B cell (primary cell): ENCODE measurements at regions not wholly inside any gene's neighbourhood (a gene's known extent, or its start where the extent isn't known, plus 50 kb on each side); places are given as distances from the start of the nearest gene placed in this dataset.

Experiments
- ATAC-seq: fragments of 200-7000 bp; cut with Tn5 transposase; one replicate; pipeline ENCODE4 v1.10.0; 2021; ENCODE audit warnings: low read depth, mild to moderate bottlenecking, moderate number of reproducible peaks, moderate library complexity
- CTCF ChIA-PET: fragments of 350-600 bp; sonication (Branson Sonifier 250); formaldehyde crosslinking; loops from one replicate; lab custom pipeline; 2021; ENCODE audit warnings: antibody characterized with exemption, inconsistent platforms; lab: Charles Lee
- POLR2A ChIA-PET: fragments of 350-600 bp; sonication (Branson Sonifier 250); formaldehyde crosslinking; loops from one replicate; lab custom pipeline; 2021; ENCODE audit warnings: antibody characterized with exemption; lab: Charles Lee
- DNase-seq: peaks from one replicate; pipeline ENCODE4 v3.0.0; 2013
- H2AFZ ChIP-seq: 2 replicates; pipeline ENCODE4 v1.6.1; 2012; ENCODE audit warnings: mild to moderate bottlenecking, low read depth, low read length; ENCODE audit not compliant: insufficient read depth, poor library complexity, severe bottlenecking
- H3K27ac ChIP-seq, 2 donors: 1 replicate in 1 of 2; 2 replicates in 1 of 2; pipeline ENCODE4 v1.5.1; 2012 to 2013; ENCODE audit warnings: low read length in 2 of 2, mild to moderate bottlenecking in 2 of 2, moderate library complexity in 1 of 2
- H3K27me3 ChIP-seq, 4 experiments: fragments of 200-600 bp in 1 of 4; sonication (generic) in 1 of 4; replicated peaks in 1 of 4; 1 replicate in 2 of 4; 2 replicates in 2 of 4; pipeline versions ENCODE4 v1.6.1 to v1.7.0; 2013 to 2016; ENCODE audit warnings: low read length in 3 of 4, mild to moderate bottlenecking in 2 of 4, mixed read lengths in 1 of 4, moderate library complexity in 1 of 4; ENCODE audit not compliant: insufficient read depth in 4 of 4, control insufficient read depth in 3 of 4; ENCODE audit errors: control extremely low read depth in 1 of 4
- H3K36me3 ChIP-seq, 2 experiments: replicated peaks in 1 of 2; 1 replicate in 1 of 2; 2 replicates in 1 of 2; pipeline versions ENCODE4 v1.6.1 to v1.7.1; 2013; ENCODE audit warnings: low read length in 1 of 2; ENCODE audit not compliant: insufficient read depth in 2 of 2, control insufficient read depth in 1 of 2; ENCODE audit errors: control extremely low read depth in 1 of 2, extremely low read depth in 1 of 2
- H3K4me1 ChIP-seq, 2 donors: fragments of 200-600 bp in 1 of 2; sonication (generic) in 1 of 2; 1 replicate in 1 of 2; 2 replicates in 1 of 2; pipeline versions ENCODE4 v1.5.1 to v1.6.1; 2013 to 2017; ENCODE audit warnings: low read length in 2 of 2; ENCODE audit not compliant: control insufficient read depth in 2 of 2, insufficient read depth in 2 of 2
- H3K4me2 ChIP-seq: replicated peaks from 2 replicates; pipeline ENCODE3; 2012; ENCODE audit warnings: mild to moderate bottlenecking, low read depth, low read length; ENCODE audit not compliant: poor library complexity, severe bottlenecking
- H3K4me3 ChIP-seq, 5 experiments: fragments of 200-600 bp in 1 of 5; sonication (generic) in 1 of 5; 1 replicate in 3 of 5; 2 replicates in 2 of 5; pipeline versions ENCODE4 v1.5.1 to v1.7.0; 2011 to 2016; ENCODE audit warnings: low read length in 4 of 5, mild to moderate bottlenecking in 4 of 5, low read depth in 2 of 5, control low read depth in 1 of 5, moderate library complexity in 1 of 5; ENCODE audit not compliant: insufficient read depth in 1 of 5; ENCODE audit errors: control extremely low read depth in 1 of 5, extremely low read depth in 1 of 5
- H3K79me2 ChIP-seq: fragments of 200-600 bp; sonication (generic); one replicate; pipeline ENCODE4 v1.6.0; 2016; ENCODE audit warnings: low read length; ENCODE audit not compliant: control insufficient read depth, insufficient read depth
- H3K9ac ChIP-seq: fragments of 200-600 bp; sonication (generic); 2 replicates; pipeline ENCODE4 v1.6.1; 2017; ENCODE audit warnings: mild to moderate bottlenecking, low read length, moderate library complexity
- H3K9me3 ChIP-seq, 3 donors: one replicate each; pipeline versions ENCODE4 v1.6.1 to v1.7.1; 2013; ENCODE audit warnings: low read length in 2 of 3; ENCODE audit not compliant: control insufficient read depth in 2 of 3, insufficient read depth in 1 of 3; ENCODE audit errors: control extremely low read depth in 1 of 3
- H4K20me1 ChIP-seq: 2 replicates; pipeline ENCODE4 v1.6.0; 2012; ENCODE audit warnings: mild to moderate bottlenecking, low read length; ENCODE audit not compliant: insufficient read depth, control insufficient read depth, poor library complexity, severe bottlenecking
- H3K27ac Mint-ChIP-seq: one replicate; pipeline ENCODE4 v1.8.0; 2021; ENCODE audit warnings: mixed read lengths
- H3K27me3 Mint-ChIP-seq: one replicate; pipeline ENCODE4 v1.8.0; 2021; ENCODE audit warnings: mixed read lengths
- H3K4me1 Mint-ChIP-seq: one replicate; pipeline ENCODE4 v1.8.0; 2021; ENCODE audit warnings: mixed read lengths
- H3K4me3 Mint-ChIP-seq: one replicate; pipeline ENCODE4 v1.8.0; 2021; ENCODE audit warnings: mixed read lengths
- H3K9me3 Mint-ChIP-seq: one replicate; pipeline ENCODE4 v1.8.0; 2022; ENCODE audit warnings: mixed read lengths; ENCODE audit not compliant: insufficient read depth
- EZH2 ChIP-seq: IDR thresholded peaks from 2 replicates; pipeline ENCODE4 v1.6.1; 2012; ENCODE audit warnings: borderline replicate concordance, low read depth, mild to moderate bottlenecking, moderate library complexity, low read length; ENCODE audit not compliant: insufficient read depth, poor library complexity, severe bottlenecking
- WGBS: methylation state at CpG from one replicate; pipeline ENCODE4 v1.1.5; 2013; ENCODE audit warnings: missing lambda C conversion rate; ENCODE audit not compliant: insufficient coverage; 5-methylcytosine and 5-hydroxymethylcytosine counted together
- intact Hi-C: fragments of 100-400 bp; cut with micrococcal nuclease; formaldehyde crosslinking; loops from one replicate; pipeline ENCODE4 v1.10.0; 2022
- TF ChIP-seq, protein P1 (sequence below): fragments of 200-600 bp; IDR thresholded peaks from one replicate; pipeline ENCODE4 v1.8.0; 2022; ENCODE audit warnings: antibody characterized with exemption, mild to moderate bottlenecking

GRCh38 chr4:151553874-151554273, 144.9 kb downstream of the FHIP1A start:
- ATAC-seq (no peak), DNase-seq (no peak)
- POLR2A ChIA-PET: no interaction called here
- Mint-ChIP-seq H3K27ac (no peak overlapping the region), H3K4me3 (no peak overlapping the region), H3K27me3 (peaks cover 15% of the 10 kb centered on the region), H3K4me1 (no peaks in the 10 kb centered on the region), H3K9me3 (peaks cover 3% of the 10 kb centered on the region)
- Histone ChIP-seq H3K9ac (no peak overlapping the region), H3K27me3 (peaks cover 0 to 3% (median 1%) of the 10 kb centered on the region in 4 experiments), H3K9me3 (peaks cover 0 to 5% (median 2%) of the 10 kb centered on the region in 3 donors), H4K20me1 (no peaks in the 10 kb centered on the region), H3K36me3 (no peaks in the 10 kb centered on the region), H3K4me1 (no peaks in the 10 kb centered on the region), H2AFZ (no peak overlapping the region), H3K4me2 (no peak overlapping the region), H3K27ac (no peak overlapping the region), H3K79me2 (no peaks in the 10 kb centered on the region), H3K4me3 (no peak overlapping the region)
- CTCF ChIA-PET: no interaction called here
- TF ChIP-seq, protein P1, sequence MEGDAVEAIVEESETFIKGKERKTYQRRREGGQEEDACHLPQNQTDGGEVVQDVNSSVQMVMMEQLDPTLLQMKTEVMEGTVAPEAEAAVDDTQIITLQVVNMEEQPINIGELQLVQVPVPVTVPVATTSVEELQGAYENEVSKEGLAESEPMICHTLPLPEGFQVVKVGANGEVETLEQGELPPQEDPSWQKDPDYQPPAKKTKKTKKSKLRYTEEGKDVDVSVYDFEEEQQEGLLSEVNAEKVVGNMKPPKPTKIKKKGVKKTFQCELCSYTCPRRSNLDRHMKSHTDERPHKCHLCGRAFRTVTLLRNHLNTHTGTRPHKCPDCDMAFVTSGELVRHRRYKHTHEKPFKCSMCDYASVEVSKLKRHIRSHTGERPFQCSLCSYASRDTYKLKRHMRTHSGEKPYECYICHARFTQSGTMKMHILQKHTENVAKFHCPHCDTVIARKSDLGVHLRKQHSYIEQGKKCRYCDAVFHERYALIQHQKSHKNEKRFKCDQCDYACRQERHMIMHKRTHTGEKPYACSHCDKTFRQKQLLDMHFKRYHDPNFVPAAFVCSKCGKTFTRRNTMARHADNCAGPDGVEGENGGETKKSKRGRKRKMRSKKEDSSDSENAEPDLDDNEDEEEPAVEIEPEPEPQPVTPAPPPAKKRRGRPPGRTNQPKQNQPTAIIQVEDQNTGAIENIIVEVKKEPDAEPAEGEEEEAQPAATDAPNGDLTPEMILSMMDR: no peak
- no peak for TF ChIP-seq EZH2
- 33% methylated on average over 1 of the region's 2 CpGs for WGBS
- intact Hi-C loops: no loop called here

GRCh38 chr4:151555151-151555945, 146.4 kb downstream of the FHIP1A start:
- DNase-seq (no peak), ATAC-seq (no peak)
- Mint-ChIP-seq H3K4me1 (no peaks in the 10 kb centered on the region), H3K9me3 (no peaks in the 10 kb centered on the region), H3K4me3 (no peak overlapping the region), H3K27ac (no peak overlapping the region), H3K27me3 (peaks cover 15% of the 10 kb centered on the region)
- Histone ChIP-seq H3K27me3 (peaks cover 0 to 2% (median 0%) of the 10 kb centered on the region in 4 experiments), H3K4me3 (no peak overlapping the region), H2AFZ (no peak overlapping the region), H3K9ac (no peak overlapping the region), H3K79me2 (no peaks in the 10 kb centered on the region), H3K36me3 (no peaks in the 10 kb centered on the region), H3K27ac (no peak overlapping the region), H4K20me1 (no peaks in the 10 kb centered on the region), H3K9me3 (no peaks in the 10 kb centered on the region), H3K4me2 (no peak overlapping the region), H3K4me1 (no peaks in the 10 kb centered on the region)
- CTCF ChIA-PET: no interaction called here
- no CpG with 5 or more reads among the region's 1 CpG for WGBS
- no peak for TF ChIP-seq EZH2
- TF ChIP-seq, protein P1: no peak
- intact Hi-C loops: no loop called here
- POLR2A ChIA-PET: no interaction called here
